Stimulated activated naive CD8-positive, alpha-beta T cell treated with anti-CD3 and anti-CD28 coated beads, Interleukin-15, Interleukin-2, amounts not matched to agents 100 ng/mL and 50 ng/mL, for 24 hours (primary cell): ENCODE measurements at regions not wholly inside any gene's neighbourhood (a gene's known extent, or its start where the extent isn't known, plus 50 kb on each side); places are given as distances from the start of the nearest gene placed in this dataset.
"Not testable (repeated sequence)": the region's sequence is repeated elsewhere in the genome, so short reads cannot be mapped to it uniquely, and the experiment has no call there.

Experiments
- H3K27ac Mint-ChIP-seq: one replicate; pipeline ENCODE4 v1.8.0; 2021; ENCODE audit warnings: mild to moderate bottlenecking, mixed read lengths
- H3K27me3 Mint-ChIP-seq: one replicate; pipeline ENCODE4 v1.8.0; 2021; ENCODE audit warnings: mixed read lengths
- H3K36me3 Mint-ChIP-seq: one replicate; pipeline ENCODE4 v1.8.0; 2021; ENCODE audit warnings: low read depth, mixed read lengths
- H3K4me1 Mint-ChIP-seq: one replicate; pipeline ENCODE4 v1.8.0; 2021; ENCODE audit warnings: low read depth, mixed read lengths
- H3K4me3 Mint-ChIP-seq: one replicate; pipeline ENCODE4 v1.8.0; 2021; ENCODE audit warnings: mild to moderate bottlenecking, mixed read lengths
- H3K9me3 Mint-ChIP-seq: one replicate; pipeline ENCODE4 v1.8.0; 2021; ENCODE audit warnings: mixed read lengths

- Mint-ChIP-seq H3K4me1 (no peaks in the 10 kb centered on the region), H3K27ac (no peak overlapping the region), H3K27me3 (no peaks in the 10 kb centered on the region), H3K9me3 (peaks cover 4% of the 10 kb centered on the region), H3K4me3 (no peak overlapping the region), H3K36me3 (no peaks in the 10 kb centered on the region)
Observed at GRCh38 chr4:170581322-170581721, 491.6 kb upstream of the AADAT start.

DNA sequence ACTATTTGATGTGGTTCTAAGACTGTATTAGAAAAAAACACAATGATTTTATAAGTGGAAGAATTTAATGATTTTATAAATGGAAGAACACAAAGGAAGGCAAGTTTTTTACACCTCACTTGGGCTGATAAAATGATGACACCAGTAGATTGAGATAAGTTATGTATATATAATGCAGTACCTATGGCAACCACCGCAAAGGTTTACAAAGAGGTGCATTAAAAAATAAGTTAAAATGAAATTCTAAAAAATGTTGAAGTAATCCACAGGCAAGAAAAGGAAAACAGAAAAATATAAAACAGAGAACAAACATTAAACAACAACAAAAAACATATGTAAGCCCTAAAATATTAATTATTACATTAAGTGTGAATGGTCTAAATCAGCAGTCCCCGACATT is 490.9 kb upstream of the AADAT start:
- Mint-ChIP-seq H3K27me3 (no peaks in the 10 kb centered on the region), H3K4me1 (no peaks in the 10 kb centered on the region), H3K9me3 (peaks cover 4% of the 10 kb centered on the region), H3K27ac (no peak overlapping the region), H3K36me3 (no peaks in the 10 kb centered on the region), H3K4me3 (no peak overlapping the region)

GRCh38 chr4:170538821-170539473 is 449.2 kb upstream of the AADAT start:
- Mint-ChIP-seq H3K4me3 (no peak overlapping the region), H3K27ac (no peak overlapping the region), H3K9me3 (peaks cover 9% of the 10 kb centered on the region), H3K36me3 (no peaks in the 10 kb centered on the region), H3K27me3 (no peaks in the 10 kb centered on the region), H3K4me1 (no peaks in the 10 kb centered on the region)

DNA sequence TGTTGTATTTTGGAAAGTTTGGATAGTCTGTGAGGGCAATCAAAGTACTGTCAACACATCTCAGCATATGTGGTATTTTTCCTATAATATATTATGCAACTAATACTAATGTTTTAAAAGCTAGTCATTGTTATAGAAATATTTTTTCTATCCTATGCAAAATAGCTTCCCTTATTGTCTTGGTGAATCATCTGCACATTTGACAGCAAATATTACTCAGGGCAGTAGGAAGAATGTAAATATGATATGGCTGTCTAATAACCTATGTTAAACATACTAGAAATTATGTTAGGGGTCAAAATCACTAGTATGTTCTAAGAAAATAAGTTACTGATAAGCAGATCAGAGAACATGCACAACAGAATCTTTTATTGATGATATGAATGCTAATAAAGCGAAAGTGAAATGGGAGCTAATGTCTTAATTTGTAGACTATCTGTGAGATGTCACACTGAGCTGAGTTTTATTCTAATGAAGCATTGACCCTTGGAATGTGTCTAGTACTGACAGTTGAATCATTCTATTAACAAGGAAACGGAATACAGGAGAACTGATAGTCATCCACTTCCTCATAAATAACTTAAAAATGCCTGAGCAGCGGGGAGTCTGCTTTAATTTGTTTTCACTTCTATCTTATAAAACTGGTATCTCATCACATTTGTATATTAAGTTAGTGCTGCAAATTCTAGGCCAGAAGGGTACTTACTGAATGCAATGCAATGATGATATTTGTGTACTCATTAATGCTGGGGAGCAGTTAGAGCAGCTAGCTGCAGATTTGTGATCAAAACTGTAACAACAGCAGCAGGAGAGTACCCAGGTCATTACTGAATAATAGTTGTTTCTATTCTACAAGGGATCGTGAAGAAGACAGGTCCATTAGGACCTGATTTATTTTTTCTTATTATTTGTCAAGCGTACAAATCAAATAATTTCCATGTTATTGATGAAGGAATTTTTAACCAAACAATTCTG is 440.3 kb upstream of the AADAT start:
- Mint-ChIP-seq H3K9me3 (peaks cover 11% of the 10 kb centered on the region), H3K27ac (no peak overlapping the region), H3K27me3 (no peaks in the 10 kb centered on the region), H3K36me3 (no peaks in the 10 kb centered on the region), H3K4me3 (no peak overlapping the region), H3K4me1 (no peaks in the 10 kb centered on the region)

- peaks cover 3% of the 10 kb centered on the region for H3K9me3 Mint-ChIP-seq
- H3K4me1 Mint-ChIP-seq = no peaks in the 10 kb centered on the region
- H3K4me3 Mint-ChIP-seq = no peak overlapping the region
- H3K27ac Mint-ChIP-seq = no peak overlapping the region
- no peaks in the 10 kb centered on the region for H3K36me3 Mint-ChIP-seq
- no peaks in the 10 kb centered on the region for H3K27me3 Mint-ChIP-seq
Observed at GRCh38 chr4:170526471-170526870, 436.7 kb upstream of the AADAT start.

- Mint-ChIP-seq H3K27me3 (no peaks in the 10 kb centered on the region), H3K36me3 (no peaks in the 10 kb centered on the region), H3K9me3 (peaks cover 3% of the 10 kb centered on the region), H3K4me3 (no peak overlapping the region), H3K27ac (no peak overlapping the region), H3K4me1 (no peaks in the 10 kb centered on the region)
Observed at GRCh38 chr4:170522427-170522970, 432.7 kb upstream of the AADAT start.

DNA sequence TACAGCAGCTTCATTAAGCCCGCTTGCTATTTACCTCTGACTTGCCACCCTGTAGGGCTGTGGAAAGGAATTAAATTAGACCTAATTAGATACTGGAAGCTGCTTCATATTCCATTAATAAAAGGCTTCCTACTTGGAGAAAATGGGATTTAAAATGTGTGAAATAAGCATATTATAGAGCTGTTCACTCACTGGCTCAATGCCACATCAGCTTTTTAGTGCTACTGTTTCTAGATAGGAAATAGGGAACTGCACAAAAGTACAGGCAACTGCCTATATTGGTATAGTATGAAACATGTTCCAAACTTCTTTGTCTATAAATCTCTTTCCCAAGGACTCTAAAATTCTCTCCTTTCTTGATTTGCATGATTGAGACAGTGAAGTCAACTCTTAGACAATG is 407.9 kb upstream of the AADAT start:
- peaks cover 11% of the 10 kb centered on the region for H3K9me3 Mint-ChIP-seq
- no peak overlapping the region for H3K4me3 Mint-ChIP-seq
- H3K27ac Mint-ChIP-seq = no peak overlapping the region
- H3K27me3 Mint-ChIP-seq = no peaks in the 10 kb centered on the region
- no peaks in the 10 kb centered on the region for H3K36me3 Mint-ChIP-seq
- no peaks in the 10 kb centered on the region for H3K4me1 Mint-ChIP-seq

- no peaks in the 10 kb centered on the region for H3K36me3 Mint-ChIP-seq
Observed at GRCh38 chr4:170497112-170497511, 407.4 kb upstream of the AADAT start.

DNA sequence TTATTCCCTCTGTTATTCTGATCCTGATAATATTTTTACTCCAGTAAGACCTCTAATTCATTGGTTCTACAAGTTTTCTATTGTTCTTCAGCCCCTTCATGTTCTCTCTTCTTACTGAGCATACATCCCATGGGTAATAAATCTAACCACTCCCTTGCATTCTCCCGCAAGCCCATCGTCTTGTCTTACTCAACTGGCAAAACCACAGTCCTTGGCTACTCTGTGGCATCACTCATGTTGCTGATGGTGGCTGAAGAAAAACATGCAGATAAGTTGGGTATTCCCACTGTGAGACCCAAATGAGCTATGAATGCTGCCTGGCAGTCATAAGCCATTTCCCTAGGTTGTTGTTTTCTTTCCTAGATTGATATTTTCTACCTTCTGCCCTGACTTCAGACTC is 402.2 kb upstream of the AADAT start:
- Mint-ChIP-seq H3K4me1 (no peaks in the 10 kb centered on the region), H3K27me3 (no peaks in the 10 kb centered on the region), H3K27ac (no peak overlapping the region), H3K9me3 (peaks cover 3% of the 10 kb centered on the region), H3K36me3 (no peaks in the 10 kb centered on the region), H3K4me3 (no peak overlapping the region)

More at GRCh38 chr4:170497112-170497511, 407.4 kb upstream of the AADAT start:
- Mint-ChIP-seq H3K4me3 (peak overlapping the region; percentile 7), H3K27me3 (no peaks in the 10 kb centered on the region), H3K4me1 (no peaks in the 10 kb centered on the region), H3K27ac (no peak overlapping the region), H3K9me3 (peaks cover 11% of the 10 kb centered on the region)

DNA sequence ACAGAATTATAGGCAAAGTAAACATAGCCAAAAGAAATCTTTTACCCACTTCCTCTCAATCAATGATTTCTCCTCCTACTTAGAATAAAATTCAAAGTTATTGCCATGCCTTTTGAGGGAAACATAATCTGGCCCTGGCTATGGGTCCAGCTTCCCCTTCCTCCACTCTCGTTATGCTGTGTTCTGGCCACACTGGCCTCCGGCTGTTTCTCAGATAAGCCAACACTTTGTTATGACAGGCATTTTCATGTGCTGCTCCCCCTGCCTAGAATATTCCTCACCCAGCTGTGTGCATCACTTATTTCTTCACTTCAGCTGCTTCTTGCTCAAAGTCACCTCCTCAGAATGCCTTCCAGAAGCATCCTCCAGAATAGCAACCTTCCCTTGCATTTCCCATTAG is 386.6 kb upstream of the AADAT start:
- no peak overlapping the region for H3K27ac Mint-ChIP-seq

GRCh38 chr4:170465429-170465828 is 375.7 kb upstream of the AADAT start:
- H3K4me3 Mint-ChIP-seq = no peak overlapping the region
- H3K36me3 Mint-ChIP-seq = no peaks in the 10 kb centered on the region
- no peaks in the 10 kb centered on the region for H3K4me1 Mint-ChIP-seq
- H3K9me3 Mint-ChIP-seq = peaks cover 4% of the 10 kb centered on the region
- no peak overlapping the region for H3K27ac Mint-ChIP-seq
- H3K27me3 Mint-ChIP-seq = no peaks in the 10 kb centered on the region

More for the DNA sequence above, 386.6 kb upstream of the AADAT start:
- H3K4me1 Mint-ChIP-seq = no peaks in the 10 kb centered on the region
- H3K27me3 Mint-ChIP-seq = no peaks in the 10 kb centered on the region
- H3K9me3 Mint-ChIP-seq = peaks cover 3% of the 10 kb centered on the region
- H3K4me3 Mint-ChIP-seq = no peak overlapping the region
- H3K36me3 Mint-ChIP-seq = no peaks in the 10 kb centered on the region

DNA sequence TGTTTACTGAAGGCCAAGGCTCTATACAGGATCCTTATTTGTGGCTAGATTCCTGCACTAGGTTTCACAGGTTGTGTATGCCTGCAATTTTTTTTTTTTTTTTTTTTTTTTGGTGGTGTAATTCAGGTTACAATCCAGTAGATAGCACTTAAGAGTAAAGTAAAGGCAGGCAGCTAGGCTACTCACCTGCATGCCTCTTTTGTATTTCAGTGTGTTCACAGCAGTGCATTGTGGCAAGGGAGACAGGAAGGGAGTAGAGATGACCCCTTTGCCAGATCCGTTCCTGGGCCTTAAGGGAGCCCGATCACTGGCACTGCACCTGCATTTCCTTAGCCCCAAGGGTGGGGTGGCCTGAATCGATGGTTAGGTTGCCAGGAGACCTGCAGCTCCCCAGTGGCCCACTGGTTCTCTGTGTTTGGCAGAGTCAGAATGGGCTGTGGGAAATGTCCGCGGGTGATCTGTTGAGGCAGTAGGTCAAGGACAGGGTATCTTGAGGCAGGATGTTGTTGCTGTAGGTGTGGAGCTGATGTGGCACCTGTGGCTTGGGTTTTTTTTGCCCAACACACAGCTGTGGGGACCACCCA is 374.9 kb upstream of the AADAT start:
- no peaks in the 10 kb centered on the region for H3K4me1 Mint-ChIP-seq
- H3K4me3 Mint-ChIP-seq = no peak overlapping the region
- H3K27ac Mint-ChIP-seq = no peak overlapping the region
- no peaks in the 10 kb centered on the region for H3K9me3 Mint-ChIP-seq
- H3K36me3 Mint-ChIP-seq = no peaks in the 10 kb centered on the region
- no peaks in the 10 kb centered on the region for H3K27me3 Mint-ChIP-seq

GRCh38 chr4:170446782-170447181 is 357.0 kb upstream of the AADAT start:
- Mint-ChIP-seq H3K4me3 (no peak overlapping the region), H3K36me3 (no peaks in the 10 kb centered on the region), H3K27me3 (no peaks in the 10 kb centered on the region), H3K9me3 (peaks cover 8% of the 10 kb centered on the region), H3K27ac (no peak overlapping the region), H3K4me1 (no peaks in the 10 kb centered on the region)

DNA sequence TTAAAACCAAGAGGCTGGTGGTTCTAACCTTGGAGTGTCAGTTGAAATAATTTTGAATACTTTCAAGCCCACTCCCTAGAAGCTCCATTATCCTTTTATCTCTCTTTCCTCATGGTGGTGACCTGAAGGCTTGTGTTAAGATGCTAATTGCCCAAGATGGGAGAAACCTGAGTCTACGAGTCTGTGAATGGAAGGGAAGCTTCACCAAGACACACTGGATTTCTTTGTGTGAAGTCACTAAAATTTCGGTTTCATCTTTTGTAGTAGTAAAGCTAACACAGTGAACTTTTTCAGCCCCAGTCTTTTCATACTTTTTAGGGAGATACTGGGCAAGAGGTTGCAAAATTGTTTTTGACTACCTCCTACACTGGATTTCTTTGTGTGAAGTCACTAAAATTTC is 351.4 kb upstream of the AADAT start:
- H3K27me3 Mint-ChIP-seq, H3K4me1 Mint-ChIP-seq, H3K4me3 Mint-ChIP-seq, H3K36me3 Mint-ChIP-seq, H3K9me3 Mint-ChIP-seq, H3K27ac Mint-ChIP-seq: not testable (repeated sequence)

GRCh38 chr4:170428929-170429328 is 339.2 kb upstream of the AADAT start:
- Mint-ChIP-seq H3K36me3 (no peaks in the 10 kb centered on the region), H3K9me3 (peaks cover 5% of the 10 kb centered on the region), H3K4me1 (no peaks in the 10 kb centered on the region), H3K27me3 (no peaks in the 10 kb centered on the region), H3K4me3 (no peak overlapping the region), H3K27ac (no peak overlapping the region)
